ENCODE measurements at regions not wholly inside any gene's neighbourhood (a gene's known extent, or its start where the extent isn't known, plus 50 kb on each side); places are given as distances from the start of the nearest gene placed in this dataset.

- no peaks in the 10 kb centered on the region for H3K4me1 Mint-ChIP-seq
- H3K27ac Mint-ChIP-seq: no peak overlapping the region
- no peak for DNase-seq (ENCODE audit: low spot score in 2 of 2)
- no peak for ATAC-seq
- H3K4me3 Mint-ChIP-seq: no peak overlapping the region
- no peaks in the 10 kb centered on the region for H3K9me3 Mint-ChIP-seq
- no peaks in the 10 kb centered on the region for H3K36me3 Mint-ChIP-seq
Measured at GRCh38 chr2:129784486-129784885, 195.0 kb upstream of the RAB6C start.

GRCh38 chr2:129791712-129792111, 187.8 kb upstream of the RAB6C start:
- ATAC-seq (no peak), DNase-seq (ENCODE audit: low spot score in 2 of 2) (no peak)
- no peaks in the 10 kb centered on the region for H3K36me3 Mint-ChIP-seq
- no peak overlapping the region for H3K4me3 Mint-ChIP-seq
- no peaks in the 10 kb centered on the region for H3K9me3 Mint-ChIP-seq
- no peak overlapping the region for H3K27ac Mint-ChIP-seq
- no peaks in the 10 kb centered on the region for H3K4me1 Mint-ChIP-seq

- no peaks in the 10 kb centered on the region for H3K9me3 Mint-ChIP-seq
- ATAC-seq: no peak
- H3K27ac Mint-ChIP-seq: no peak overlapping the region
- no peaks in the 10 kb centered on the region for H3K4me1 Mint-ChIP-seq
- H3K4me3 Mint-ChIP-seq: no peak overlapping the region
- no peaks in the 10 kb centered on the region for H3K36me3 Mint-ChIP-seq
- no peak for DNase-seq (ENCODE audit: low spot score in 2 of 2)
Measured at GRCh38 chr2:129793431-129793902, 186.0 kb upstream of the RAB6C start.

- no peak for ATAC-seq
- no peak for DNase-seq (ENCODE audit: low spot score in 2 of 2)
- Mint-ChIP-seq H3K27ac (no peak overlapping the region), H3K9me3 (no peaks in the 10 kb centered on the region), H3K4me1 (no peaks in the 10 kb centered on the region), H3K4me3 (no peak overlapping the region), H3K36me3 (no peaks in the 10 kb centered on the region)
Measured at GRCh38 chr2:129794116-129794515, 185.3 kb upstream of the RAB6C start.

DNA sequence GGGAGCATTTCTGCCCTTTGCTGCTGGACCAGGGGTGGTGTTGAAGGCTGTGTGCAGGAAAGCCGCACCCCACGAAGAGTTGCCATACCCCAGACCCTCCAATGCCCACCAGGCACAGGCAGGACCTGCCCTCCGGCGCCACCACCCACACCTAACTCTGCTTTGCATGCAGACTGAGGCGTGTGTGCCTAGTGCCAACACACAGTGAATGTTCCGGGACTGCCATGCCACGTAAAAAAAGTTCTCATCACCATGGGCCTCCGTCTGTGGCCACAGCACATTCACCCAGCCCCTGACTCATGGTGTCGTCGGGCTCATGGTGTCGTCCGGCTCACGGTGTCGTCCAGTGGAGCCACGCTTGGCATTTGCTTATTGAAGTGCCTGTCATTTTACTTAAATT, 184.9 kb upstream of the RAB6C start:
- no peak overlapping the region for H3K4me3 Mint-ChIP-seq
- ATAC-seq (no peak), DNase-seq (ENCODE audit: low spot score in 2 of 2) (no peak)
- H3K36me3 Mint-ChIP-seq: no peaks in the 10 kb centered on the region
- no peaks in the 10 kb centered on the region for H3K9me3 Mint-ChIP-seq
- no peak overlapping the region for H3K27ac Mint-ChIP-seq
- H3K4me1 Mint-ChIP-seq: no peaks in the 10 kb centered on the region

GRCh38 chr2:129796225-129796624, 183.2 kb upstream of the RAB6C start:
- H3K4me1 Mint-ChIP-seq: no peaks in the 10 kb centered on the region
- no peaks in the 10 kb centered on the region for H3K9me3 Mint-ChIP-seq
- no peak overlapping the region for H3K27ac Mint-ChIP-seq
- DNase-seq (ENCODE audit: low spot score in 2 of 2) (no peak), ATAC-seq (no peak)
- H3K36me3 Mint-ChIP-seq: no peaks in the 10 kb centered on the region
- H3K4me3 Mint-ChIP-seq: no peak overlapping the region

GRCh38 chr2:129796801-129797488, 182.5 kb upstream of the RAB6C start:
- no peak overlapping the region for H3K4me3 Mint-ChIP-seq
- no peaks in the 10 kb centered on the region for H3K36me3 Mint-ChIP-seq
- no peak overlapping the region for H3K27ac Mint-ChIP-seq
- no peaks in the 10 kb centered on the region for H3K9me3 Mint-ChIP-seq
- ATAC-seq (no peak), DNase-seq (ENCODE audit: low spot score in 2 of 2) (no peak)
- no peaks in the 10 kb centered on the region for H3K4me1 Mint-ChIP-seq

GRCh38 chr2:129797489-129798300, 181.8 kb upstream of the RAB6C start:
- Mint-ChIP-seq H3K9me3 (no peaks in the 10 kb centered on the region), H3K4me3 (no peak overlapping the region), H3K27ac (no peak overlapping the region), H3K4me1 (no peaks in the 10 kb centered on the region), H3K36me3 (no peaks in the 10 kb centered on the region)
- ATAC-seq (no peak), DNase-seq (ENCODE audit: low spot score in 2 of 2) (no peak)

- H3K4me1 Mint-ChIP-seq: no peaks in the 10 kb centered on the region
- ATAC-seq: no peak
- H3K9me3 Mint-ChIP-seq: no peaks in the 10 kb centered on the region
- H3K36me3 Mint-ChIP-seq: no peaks in the 10 kb centered on the region
- H3K4me3 Mint-ChIP-seq: no peak overlapping the region
- no peak overlapping the region for H3K27ac Mint-ChIP-seq
- DNase-seq (ENCODE audit: low spot score in 2 of 2): no peak
Measured at GRCh38 chr2:129798301-129798581, 181.2 kb upstream of the RAB6C start.

GRCh38 chr2:129798626-129799025, 180.8 kb upstream of the RAB6C start:
- DNase-seq (ENCODE audit: low spot score in 2 of 2): no peak
- no peak overlapping the region for H3K4me3 Mint-ChIP-seq
- H3K27ac Mint-ChIP-seq: no peak overlapping the region
- H3K36me3 Mint-ChIP-seq: no peaks in the 10 kb centered on the region
- H3K4me1 Mint-ChIP-seq: no peaks in the 10 kb centered on the region
- no peaks in the 10 kb centered on the region for H3K9me3 Mint-ChIP-seq
- ATAC-seq: no peak

DNA sequence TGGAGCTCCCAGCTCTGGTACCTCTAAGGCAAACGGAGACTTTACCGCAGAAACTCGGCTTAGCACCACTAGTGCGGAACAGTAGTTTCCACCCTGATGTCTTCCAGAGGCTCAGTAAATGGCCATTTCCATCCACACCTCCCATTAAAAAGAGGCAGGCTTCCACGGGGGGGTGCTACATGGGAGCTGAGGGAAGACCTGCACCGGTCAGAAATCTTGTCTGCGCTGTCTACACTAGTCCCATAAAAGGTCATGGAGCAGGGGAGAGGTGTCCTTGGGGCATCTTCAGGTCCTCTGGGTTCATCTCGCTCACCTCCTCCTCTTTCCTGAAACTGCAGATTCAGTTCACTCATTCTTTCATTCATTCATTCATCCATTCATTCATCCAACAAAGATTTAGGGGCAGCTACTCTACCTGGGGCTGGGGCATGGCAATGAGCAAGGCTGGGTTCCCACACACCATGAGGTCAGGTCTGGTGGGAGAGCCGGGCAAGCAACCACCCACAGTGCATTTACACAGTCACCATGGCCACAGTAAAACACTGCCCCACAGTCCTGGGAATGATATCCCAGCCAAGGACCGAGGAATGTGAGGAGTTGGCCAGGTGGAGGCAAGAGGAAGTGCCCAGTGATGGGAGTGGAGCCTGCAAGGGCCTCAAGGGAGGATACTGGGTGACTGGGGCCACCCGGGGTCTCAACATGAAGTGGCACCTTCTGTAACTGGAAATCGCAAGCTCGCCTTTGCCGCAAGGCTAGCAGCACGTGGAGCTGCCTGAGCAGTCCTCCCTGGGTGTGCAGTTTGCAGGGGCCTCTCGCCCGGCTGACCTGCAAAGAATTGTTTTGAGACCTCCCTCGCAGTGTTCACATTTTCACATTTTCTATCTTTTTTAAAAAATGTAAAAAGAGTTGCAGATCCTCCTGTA, 180.2 kb upstream of the RAB6C start:
- Mint-ChIP-seq H3K27ac (no peak overlapping the region), H3K9me3 (no peaks in the 10 kb centered on the region), H3K4me1 (no peaks in the 10 kb centered on the region), H3K4me3 (no peak overlapping the region), H3K36me3 (no peaks in the 10 kb centered on the region)
- no peak for ATAC-seq
- DNase-seq (ENCODE audit: low spot score in 2 of 2): no peak

DNA sequence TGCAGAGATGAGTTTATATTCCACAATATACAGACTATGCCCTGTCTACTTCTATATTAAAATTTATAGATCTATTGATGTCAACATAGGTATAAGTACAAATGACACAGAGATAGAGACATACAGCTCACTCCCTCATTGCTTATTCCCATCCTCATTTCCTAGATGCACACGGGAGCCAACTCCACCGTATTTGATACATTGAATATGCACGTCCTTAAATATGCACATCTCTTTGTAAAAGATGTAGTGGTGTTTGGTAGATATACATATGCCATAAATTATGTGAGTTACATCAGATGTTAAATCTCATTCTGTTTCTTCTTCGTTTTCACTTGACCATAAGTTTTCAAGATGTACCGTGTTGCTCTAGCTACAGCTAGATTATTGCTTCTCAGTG, 179.2 kb upstream of the RAB6C start:
- DNase-seq (ENCODE audit: low spot score in 2 of 2) (no peak), ATAC-seq (no peak)
- H3K9me3 Mint-ChIP-seq: no peaks in the 10 kb centered on the region
- no peaks in the 10 kb centered on the region for H3K4me1 Mint-ChIP-seq
- no peak overlapping the region for H3K4me3 Mint-ChIP-seq
- no peaks in the 10 kb centered on the region for H3K36me3 Mint-ChIP-seq
- no peak overlapping the region for H3K27ac Mint-ChIP-seq

DNA sequence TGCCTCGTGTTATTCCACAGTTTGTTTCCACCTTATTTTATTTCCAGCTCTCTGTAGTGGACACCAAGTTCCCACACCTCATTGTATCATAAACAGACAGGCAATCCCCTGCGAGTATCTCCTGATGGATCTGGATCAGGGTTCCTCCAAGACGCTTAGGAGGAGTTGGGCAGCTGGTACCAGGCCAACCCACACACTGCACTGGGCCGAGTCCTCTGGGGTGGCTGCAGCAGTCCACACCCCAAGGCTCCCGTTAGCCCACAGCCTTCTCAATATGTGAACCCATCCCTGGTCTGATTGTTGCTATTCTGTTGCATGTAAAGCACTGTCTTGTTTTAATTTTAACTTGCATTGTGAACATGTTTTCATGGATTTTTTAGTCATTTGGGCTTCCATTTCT, 178.8 kb upstream of the RAB6C start:
- Mint-ChIP-seq H3K27ac (no peak overlapping the region), H3K9me3 (no peaks in the 10 kb centered on the region), H3K4me3 (no peak overlapping the region), H3K36me3 (no peaks in the 10 kb centered on the region), H3K4me1 (no peaks in the 10 kb centered on the region)
- no peak for DNase-seq (ENCODE audit: low spot score in 2 of 2)
- ATAC-seq: no peak

DNA sequence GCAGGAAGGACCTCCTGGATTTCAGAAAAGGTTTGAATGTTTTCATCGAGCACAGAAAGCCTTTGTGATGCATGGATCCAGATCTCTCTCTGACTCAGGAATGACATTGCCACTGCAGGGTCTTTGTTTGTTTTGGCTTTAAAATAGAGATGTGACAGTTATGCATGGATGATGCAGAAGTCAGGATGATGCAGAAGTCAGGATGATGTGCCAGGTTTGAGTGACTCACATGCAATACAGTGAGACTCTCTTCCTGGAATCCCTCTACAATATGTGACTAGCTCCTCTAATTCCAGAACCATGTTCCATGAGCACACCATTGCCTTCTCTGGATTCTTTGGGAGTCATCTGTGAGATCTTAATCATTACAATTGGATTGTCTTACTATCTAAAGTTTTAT, 177.9 kb upstream of the RAB6C start:
- Mint-ChIP-seq H3K4me1 (no peaks in the 10 kb centered on the region), H3K36me3 (no peaks in the 10 kb centered on the region), H3K27ac (no peak overlapping the region), H3K4me3 (no peak overlapping the region), H3K9me3 (no peaks in the 10 kb centered on the region)
- ATAC-seq: no peak
- DNase-seq (ENCODE audit: low spot score in 2 of 2): no peak

DNA sequence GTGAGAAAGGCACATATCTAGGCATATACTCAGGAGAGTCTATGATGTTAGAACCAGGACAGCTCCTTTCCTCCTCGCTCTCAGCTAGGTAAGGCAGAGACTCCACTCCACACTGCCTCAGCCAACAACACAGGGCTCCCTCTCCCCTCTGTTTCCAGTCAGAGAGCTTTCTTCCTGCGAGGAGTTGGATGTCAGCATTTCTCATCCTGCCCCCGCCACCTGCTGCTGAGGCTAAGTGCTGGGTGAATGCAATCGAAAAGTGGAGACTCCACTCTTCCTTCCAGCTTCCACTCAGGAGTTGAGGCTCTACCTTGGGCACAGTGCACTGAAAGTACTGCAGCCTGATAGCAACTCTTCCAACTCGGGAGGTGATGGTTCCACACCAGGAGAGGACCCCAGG, 177.2 kb upstream of the RAB6C start:
- Mint-ChIP-seq H3K27ac (no peak overlapping the region), H3K9me3 (no peaks in the 10 kb centered on the region), H3K4me3 (no peak overlapping the region), H3K4me1 (no peaks in the 10 kb centered on the region), H3K36me3 (no peaks in the 10 kb centered on the region)
- DNase-seq (ENCODE audit: low spot score in 2 of 2) (no peak), ATAC-seq (no peak)

Data from stimulated activated effector memory CD8-positive, alpha-beta T cell treated with anti-CD3 and anti-CD28 coated beads, Interleukin-12 subunit alpha, Interleukin-12 subunit beta, amount 100 ng/mL, for 72 hours (primary cell).